ENCODE measurements at regions not wholly inside any gene's neighbourhood (a gene's known extent, or its start where the extent isn't known, plus 50 kb on each side); places are given as distances from the start of the nearest gene placed in this dataset.
"Not testable (repeated sequence)": the region's sequence is repeated elsewhere in the genome, so short reads cannot be mapped to it uniquely, and the experiment has no call there.

- DNase-seq = no peak
Observed at GRCh38 chr1:30165116-30165515, 558.3 kb downstream of the MATN1 start.

GRCh38 chr1:30164693-30165092 lies 558.7 kb downstream of the MATN1 start:
- DNase-seq = no peak

- DNase-seq = no peak
Observed at GRCh38 chr1:30162565-30162964, 560.8 kb downstream of the MATN1 start.

GRCh38 chr1:30161953-30162352 lies 561.4 kb downstream of the MATN1 start:
- no peak for DNase-seq

GRCh38 chr1:30160999-30161689 lies 562.2 kb downstream of the MATN1 start:
- no peak for DNase-seq

GRCh38 chr1:30159015-30159414 lies 564.4 kb downstream of the MATN1 start:
- DNase-seq = no peak

GRCh38 chr1:30155698-30156097 lies 567.7 kb downstream of the MATN1 start:
- DNase-seq = not testable (repeated sequence)

GRCh38 chr1:30155253-30155652 lies 568.1 kb downstream of the MATN1 start:
- not testable (repeated sequence) for DNase-seq

- DNase-seq = no peak
Observed at GRCh38 chr1:30153743-30154449, 569.5 kb downstream of the MATN1 start.

- no peak for DNase-seq
Observed at GRCh38 chr1:30151826-30152225, 571.6 kb downstream of the MATN1 start.

GRCh38 chr1:30151119-30151518 lies 572.3 kb downstream of the MATN1 start:
- no peak for DNase-seq

- no peak for DNase-seq
Observed at GRCh38 chr1:30149226-30149625, 574.2 kb downstream of the MATN1 start.

GRCh38 chr1:30148676-30149075 lies 574.7 kb downstream of the MATN1 start:
- DNase-seq = no peak

GRCh38 chr1:30147188-30147587 lies 576.2 kb downstream of the MATN1 start:
- no peak for DNase-seq

- DNase-seq = no peak
Observed at GRCh38 chr1:30146448-30146847, 576.9 kb downstream of the MATN1 start.

- DNase-seq = no peak
Observed at GRCh38 chr1:30145723-30146303, 577.6 kb downstream of the MATN1 start.

- no peak for DNase-seq
Observed at GRCh38 chr1:30144831-30145230, 578.6 kb downstream of the MATN1 start.

- no peak for DNase-seq
Observed at GRCh38 chr1:30143517-30143916, 579.9 kb downstream of the MATN1 start.

GRCh38 chr1:30140566-30140965 lies 582.8 kb downstream of the MATN1 start:
- DNase-seq = no peak

- no peak for DNase-seq
Observed at GRCh38 chr1:30138891-30139290, 584.5 kb downstream of the MATN1 start.

- no peak for DNase-seq
Observed at GRCh38 chr1:30137001-30137400, 586.4 kb downstream of the MATN1 start.

- DNase-seq = no peak
Observed at GRCh38 chr1:30135698-30136097, 587.7 kb downstream of the MATN1 start.

GRCh38 chr1:30134466-30135217 lies 588.7 kb downstream of the MATN1 start:
- no peak for DNase-seq
